ENCODE measurements at regions not wholly inside any gene's neighbourhood (a gene's known extent, or its start where the extent isn't known, plus 50 kb on each side); places are given as distances from the start of the nearest gene placed in this dataset.

DNA sequence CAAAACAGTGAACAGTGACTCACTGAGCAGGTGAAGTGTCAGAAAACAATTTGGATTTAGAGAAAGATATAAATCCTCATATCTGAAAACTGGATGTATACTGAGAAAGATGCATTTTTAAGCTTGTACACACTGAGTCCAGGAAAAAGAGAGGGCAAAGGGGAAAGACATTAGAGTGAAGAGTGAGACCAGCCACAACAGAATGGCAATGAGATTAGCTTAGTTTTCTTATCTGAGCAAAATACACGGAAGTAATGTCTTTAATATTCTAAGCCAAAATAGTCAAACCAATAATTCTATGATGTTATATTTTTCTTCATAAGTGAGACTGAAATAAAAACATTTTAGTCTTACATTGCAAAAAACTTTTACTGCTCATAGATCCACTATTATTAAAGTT is 236.0 kb downstream of the SLITRK5 start:
- POLR2A ChIA-PET (ENCODE audit: low non-redundant PET), result no interaction called here
- DNase-seq (ENCODE audit: low spot score), result no peak
- CTCF ChIA-PET, result interaction anchor here (0.6 kb wide), 1 partner anchor 11 kb away, joined by 3 read pairs; no protein-coding TSS in a partner anchor
- no peak overlapping the region for H3K27ac ChIP-seq
- TF ChIP-seq, protein P1, sequence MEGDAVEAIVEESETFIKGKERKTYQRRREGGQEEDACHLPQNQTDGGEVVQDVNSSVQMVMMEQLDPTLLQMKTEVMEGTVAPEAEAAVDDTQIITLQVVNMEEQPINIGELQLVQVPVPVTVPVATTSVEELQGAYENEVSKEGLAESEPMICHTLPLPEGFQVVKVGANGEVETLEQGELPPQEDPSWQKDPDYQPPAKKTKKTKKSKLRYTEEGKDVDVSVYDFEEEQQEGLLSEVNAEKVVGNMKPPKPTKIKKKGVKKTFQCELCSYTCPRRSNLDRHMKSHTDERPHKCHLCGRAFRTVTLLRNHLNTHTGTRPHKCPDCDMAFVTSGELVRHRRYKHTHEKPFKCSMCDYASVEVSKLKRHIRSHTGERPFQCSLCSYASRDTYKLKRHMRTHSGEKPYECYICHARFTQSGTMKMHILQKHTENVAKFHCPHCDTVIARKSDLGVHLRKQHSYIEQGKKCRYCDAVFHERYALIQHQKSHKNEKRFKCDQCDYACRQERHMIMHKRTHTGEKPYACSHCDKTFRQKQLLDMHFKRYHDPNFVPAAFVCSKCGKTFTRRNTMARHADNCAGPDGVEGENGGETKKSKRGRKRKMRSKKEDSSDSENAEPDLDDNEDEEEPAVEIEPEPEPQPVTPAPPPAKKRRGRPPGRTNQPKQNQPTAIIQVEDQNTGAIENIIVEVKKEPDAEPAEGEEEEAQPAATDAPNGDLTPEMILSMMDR (conservative IDR thresholded peaks at IDR 0.05; ENCODE audit: low read depth), result no peak

DNA sequence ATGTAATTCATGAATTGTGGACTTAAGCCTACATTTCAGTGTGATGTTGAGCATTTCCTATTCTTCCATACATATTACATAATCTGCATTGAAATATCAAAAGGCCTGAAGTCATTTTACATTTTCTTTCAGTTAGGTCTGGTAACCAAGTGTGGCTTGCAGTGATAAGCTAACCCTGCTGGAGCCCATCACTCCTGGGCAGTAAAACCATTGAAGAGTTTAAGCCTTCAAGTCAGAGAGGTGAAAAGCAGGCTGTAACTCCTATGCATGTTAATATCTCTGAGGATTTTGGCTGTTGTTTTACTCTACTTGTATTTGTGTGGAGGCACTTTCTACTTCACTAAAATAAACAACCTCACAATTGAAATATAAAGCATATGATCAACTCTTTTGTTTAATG is 248.8 kb downstream of the SLITRK5 start:
- no peak for DNase-seq (ENCODE audit: low spot score)
- TF ChIP-seq, protein P1 (conservative IDR thresholded peaks at IDR 0.05; ENCODE audit: low read depth), result no peak
- POLR2A ChIA-PET (ENCODE audit: low non-redundant PET), result no interaction called here
- CTCF ChIA-PET, result no interaction called here
- H3K27ac ChIP-seq, result no peak overlapping the region

DNA sequence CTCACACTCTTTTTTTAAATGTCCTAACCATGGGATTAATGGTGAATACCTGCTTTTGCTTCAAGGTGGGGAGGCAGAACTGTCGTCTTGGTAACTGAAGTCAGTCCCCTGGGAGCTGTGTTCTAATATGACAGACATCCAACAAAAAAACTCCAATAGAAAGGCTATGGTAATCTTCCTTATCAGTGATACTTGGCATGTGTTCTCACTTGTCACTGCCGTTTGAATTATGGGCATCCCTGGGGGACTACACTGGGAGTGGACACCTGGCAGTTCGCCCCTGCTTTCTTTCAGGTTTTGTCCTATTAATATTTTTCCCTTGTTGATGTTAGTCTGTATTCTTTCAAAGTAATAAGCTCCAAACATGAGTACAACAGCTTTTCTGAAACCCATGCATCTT is 252.6 kb downstream of the SLITRK5 start:
- no peak for DNase-seq (ENCODE audit: low spot score)
- ChIA-PET CTCF (no interaction called here), POLR2A (ENCODE audit: low non-redundant PET) (no interaction called here)
- TF ChIP-seq, protein P1 (conservative IDR thresholded peaks at IDR 0.05; ENCODE audit: low read depth), result no peak
- H3K27ac ChIP-seq, result no peak overlapping the region

DNA sequence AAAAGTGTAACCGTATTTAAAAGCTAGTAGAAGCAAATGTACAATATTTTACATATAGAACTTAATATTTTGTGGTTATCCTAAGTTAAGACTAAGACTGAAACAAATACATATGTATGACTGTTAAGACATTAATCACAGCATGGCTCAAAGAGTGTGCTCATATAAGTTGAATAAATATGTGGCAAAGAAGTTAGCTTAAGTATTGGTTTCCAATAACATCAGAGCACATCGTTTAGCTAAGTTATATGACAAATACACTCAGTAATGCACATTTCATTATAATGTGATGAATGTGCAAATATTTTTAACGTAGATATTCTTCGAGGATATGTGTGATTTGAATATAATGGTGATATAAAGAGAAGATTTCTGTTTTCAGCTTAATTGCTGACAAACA is 253.8 kb downstream of the SLITRK5 start:
- TF ChIP-seq, protein P1 (conservative IDR thresholded peaks at IDR 0.05; ENCODE audit: low read depth), result no peak
- CTCF ChIA-PET, result interaction anchor here (0.6 kb wide), 1 partner anchor 1684 kb away, joined by 3 read pairs; no protein-coding TSS in a partner anchor
- no peak overlapping the region for H3K27ac ChIP-seq
- POLR2A ChIA-PET (ENCODE audit: low non-redundant PET), result no interaction called here
- DNase-seq (ENCODE audit: low spot score), result no peak

DNA sequence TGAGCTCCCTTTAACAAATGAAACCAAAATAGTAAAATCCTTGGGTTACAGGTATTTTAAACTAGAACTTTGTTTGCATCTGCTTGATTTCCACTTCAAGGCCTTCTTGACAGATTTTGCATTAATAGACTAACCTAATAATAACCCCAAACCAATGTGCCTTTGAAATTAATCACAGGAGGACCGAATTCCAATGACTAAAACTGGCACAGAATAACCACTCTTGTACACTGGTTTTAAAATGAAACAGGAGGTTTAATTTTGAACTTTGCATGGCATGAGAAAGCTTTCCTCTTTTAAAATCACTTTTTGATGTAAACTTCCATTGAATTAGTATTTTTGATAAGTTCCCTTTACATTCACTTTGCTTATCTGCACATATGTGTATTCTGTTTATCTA is 269.6 kb downstream of the SLITRK5 start:
- no peak overlapping the region for H3K27ac ChIP-seq
- TF ChIP-seq, protein P1 (conservative IDR thresholded peaks at IDR 0.05; ENCODE audit: low read depth), result no peak
- CTCF ChIA-PET, result no interaction called here
- POLR2A ChIA-PET (ENCODE audit: low non-redundant PET), result no interaction called here
- DNase-seq (ENCODE audit: low spot score), result no peak

DNA sequence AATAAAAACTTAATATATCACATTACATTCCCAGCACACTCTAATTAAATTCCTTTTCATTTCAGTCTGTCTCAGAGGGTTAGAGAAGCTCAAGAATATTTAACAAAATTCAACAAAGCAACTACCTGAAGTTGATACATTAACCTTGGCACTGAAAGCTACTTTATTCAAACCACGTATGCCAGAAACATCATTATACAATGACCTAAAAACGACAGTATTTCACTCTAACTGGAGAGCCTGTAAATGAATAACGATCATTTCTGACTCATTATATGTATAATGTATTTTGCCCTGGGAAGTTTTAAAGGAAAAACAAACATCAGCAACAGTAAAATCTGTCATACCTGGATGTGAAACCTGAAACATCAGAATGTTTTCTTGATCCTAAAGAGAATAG is 270.1 kb downstream of the SLITRK5 start:
- no peak for DNase-seq (ENCODE audit: low spot score)
- TF ChIP-seq, protein P1 (conservative IDR thresholded peaks at IDR 0.05; ENCODE audit: low read depth), result no peak
- ChIA-PET POLR2A (ENCODE audit: low non-redundant PET) (no interaction called here), CTCF (no interaction called here)
- no peak overlapping the region for H3K27ac ChIP-seq

DNA sequence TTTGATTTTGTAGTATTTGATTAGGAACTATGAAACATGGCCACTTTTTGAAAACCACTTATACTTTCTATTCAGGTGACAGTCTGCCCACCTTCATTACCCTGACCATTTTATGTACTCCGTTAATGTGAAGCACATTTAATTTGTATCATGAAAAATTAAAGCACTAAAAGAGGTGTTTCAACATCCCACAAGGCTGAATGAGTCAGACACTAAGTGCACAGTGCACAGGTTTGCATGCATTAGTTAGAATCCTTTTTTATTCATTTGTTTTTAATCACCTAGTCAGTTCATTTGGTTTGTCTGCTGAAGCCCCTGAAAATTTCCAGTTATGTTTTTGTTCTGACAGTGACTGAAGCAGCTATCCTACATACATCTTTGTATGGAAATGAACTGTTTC is 271.0 kb downstream of the SLITRK5 start:
- CTCF ChIA-PET, result no interaction called here
- DNase-seq (ENCODE audit: low spot score), result no peak
- no peak overlapping the region for H3K27ac ChIP-seq
- TF ChIP-seq, protein P1 (conservative IDR thresholded peaks at IDR 0.05; ENCODE audit: low read depth), result no peak
- POLR2A ChIA-PET (ENCODE audit: low non-redundant PET), result no interaction called here

All from RWPE1 (cell line).